Natural killer cell (primary cell): ENCODE measurements at regions not wholly inside any gene's neighbourhood (a gene's known extent, or its start where the extent isn't known, plus 50 kb on each side); places are given as distances from the start of the nearest gene placed in this dataset.

Experiments
- ATAC-seq, 3 donors: fragments of 150-1000 bp in 2 of 3; fragments of 200-7000 bp in 1 of 3; cut with Tn5 transposase; 1 replicate in 1 of 3; 2 replicates in 2 of 3; pipeline ENCODE4 v1.10.0; 2021; ENCODE audit warnings: mild to moderate bottlenecking in 2 of 3, moderate library complexity in 2 of 3
- DNase-seq, 2 donors: peaks; one replicate each; pipeline versions ENCODE4 v3.0.0 to v3.0.0-alpha.2; 2013 to 2021; ENCODE audit warnings: mixed read lengths in 1 of 2
- H3K27ac ChIP-seq: one replicate; pipeline ENCODE4 v1.5.1; 2013; ENCODE audit warnings: mild to moderate bottlenecking, low read length
- H3K27me3 ChIP-seq: one replicate; pipeline ENCODE4 v1.6.1; 2013; ENCODE audit warnings: low read length; ENCODE audit not compliant: control insufficient read depth, insufficient read depth
- H3K36me3 ChIP-seq: one replicate; pipeline ENCODE4 v1.6.1; 2013; ENCODE audit warnings: low read length; ENCODE audit not compliant: control insufficient read depth, insufficient read depth
- H3K4me1 ChIP-seq: one replicate; pipeline ENCODE4 v1.6.1; 2013; ENCODE audit warnings: low read length; ENCODE audit not compliant: control insufficient read depth, insufficient read depth
- H3K4me3 ChIP-seq: one replicate; pipeline ENCODE4 v1.5.1; 2013; ENCODE audit warnings: low read length
- H3K9me3 ChIP-seq: one replicate; pipeline ENCODE4 v1.6.1; 2013; ENCODE audit warnings: low read length; ENCODE audit not compliant: control insufficient read depth, insufficient read depth
- H3K27ac Mint-ChIP-seq, 2 donors: one replicate each; pipeline ENCODE4 v1.8.0; 2022; ENCODE audit warnings: mild to moderate bottlenecking in 2 of 2, mixed read lengths in 2 of 2, moderate library complexity in 1 of 2
- H3K27me3 Mint-ChIP-seq, 2 donors: one replicate each; pipeline ENCODE4 v1.8.0; 2022; ENCODE audit warnings: low read depth in 2 of 2, mixed read lengths in 2 of 2
- H3K36me3 Mint-ChIP-seq: one replicate; pipeline ENCODE4 v1.8.0; 2022; ENCODE audit warnings: mixed read lengths
- H3K4me1 Mint-ChIP-seq, 2 donors: one replicate each; pipeline ENCODE4 v1.8.0; 2022; ENCODE audit warnings: mixed read lengths in 2 of 2
- H3K4me3 Mint-ChIP-seq: one replicate; pipeline ENCODE4 v1.8.0; 2022; ENCODE audit warnings: mild to moderate bottlenecking, moderate library complexity, mixed read lengths
- H3K9me3 Mint-ChIP-seq, 2 donors: one replicate each; pipeline ENCODE4 v1.8.0; 2022; ENCODE audit warnings: mixed read lengths in 2 of 2
- CTCF ChIP-seq: fragments of 200-600 bp; IDR thresholded peaks from one replicate; pipeline ENCODE4 v1.8.0; 2022; ENCODE audit warnings: antibody characterized with exemption
- WGBS: methylation state at CpG from one replicate; pipeline ENCODE4 v1.1.7; 2013; ENCODE audit warnings: missing lambda C conversion rate; ENCODE audit not compliant: insufficient coverage; 5-methylcytosine and 5-hydroxymethylcytosine counted together
- intact Hi-C: fragments of 100-400 bp; cut with micrococcal nuclease; formaldehyde crosslinking; loops from one replicate; pipeline ENCODE4 v1.14.2; 2022

DNA sequence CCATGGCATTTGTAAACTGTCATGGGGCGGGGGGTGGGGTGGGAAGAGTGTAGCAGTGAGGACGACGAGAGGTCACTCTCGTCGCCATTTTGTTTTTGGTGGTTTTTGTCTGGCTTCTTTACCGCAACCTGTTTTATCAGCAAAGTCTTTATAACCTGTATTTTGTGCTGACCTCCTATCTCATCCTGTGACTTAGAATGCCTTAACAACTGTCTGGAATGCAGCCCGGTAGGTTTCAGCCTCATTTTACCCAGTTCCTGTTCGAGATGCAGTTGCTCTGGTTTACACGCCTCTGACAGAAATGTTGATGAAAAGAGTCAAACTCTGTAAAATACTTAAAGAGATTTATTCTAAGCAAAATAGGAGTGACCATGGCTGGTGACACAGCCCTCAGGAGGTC lies 852.0 kb downstream of the DACH1 start:
- no peak overlapping the region for H3K27ac Mint-ChIP-seq
- Histone ChIP-seq H3K4me3 (no peak overlapping the region), H3K9me3 (no peaks in the 10 kb centered on the region), H3K27me3 (no peaks in the 10 kb centered on the region), H3K27ac (no peak overlapping the region), H3K36me3 (no peaks in the 10 kb centered on the region), H3K4me1 (no peaks in the 10 kb centered on the region)
- H3K36me3 Mint-ChIP-seq, result no peaks in the 10 kb centered on the region
- TF ChIP-seq CTCF, result no peak
- 94% methylated on average over 9 of the region's 9 CpGs for WGBS
- no peaks in the 10 kb centered on the region for H3K4me1 Mint-ChIP-seq
- H3K9me3 Mint-ChIP-seq, result peaks cover 5 to 6% of the 10 kb centered on the region in 2 donors
- H3K4me3 Mint-ChIP-seq, result no peak overlapping the region
- H3K27me3 Mint-ChIP-seq, result no peaks in the 10 kb centered on the region
- no peak for DNase-seq
- no peak for ATAC-seq
- intact Hi-C loops, result no loop called here

GRCh38 chr13:71005919-71006318 lies 861.1 kb downstream of the DACH1 start:
- Mint-ChIP-seq H3K9me3 (peaks cover 2% of the 10 kb centered on the region in 2 donors), H3K27me3 (no peaks in the 10 kb centered on the region), H3K4me1 (no peaks in the 10 kb centered on the region), H3K36me3 (no peaks in the 10 kb centered on the region), H3K27ac (no peak overlapping the region), H3K4me3 (no peak overlapping the region)
- no peaks in the 10 kb centered on the region for H3K4me1 ChIP-seq
- no peaks in the 10 kb centered on the region for H3K9me3 ChIP-seq
- H3K27ac ChIP-seq, result no peak overlapping the region
- intact Hi-C loops, result no loop called here
- H3K4me3 ChIP-seq, result no peak overlapping the region
- DNase-seq (no peak), ATAC-seq (no peak)
- TF ChIP-seq CTCF, result no peak
- H3K27me3 ChIP-seq, result no peaks in the 10 kb centered on the region
- H3K36me3 ChIP-seq, result no peaks in the 10 kb centered on the region

- intact Hi-C loops, result no loop called here
- H3K9me3 ChIP-seq, result no peaks in the 10 kb centered on the region
- TF ChIP-seq CTCF, result no peak
- Mint-ChIP-seq H3K4me1 (no peaks in the 10 kb centered on the region), H3K27me3 (no peaks in the 10 kb centered on the region), H3K36me3 (no peaks in the 10 kb centered on the region), H3K9me3 (peaks cover 10 to 15% of the 10 kb centered on the region in 2 donors), H3K4me3 (no peak overlapping the region), H3K27ac (no peak overlapping the region)
- ATAC-seq (no peak), DNase-seq (no peak)
- no peak overlapping the region for H3K27ac ChIP-seq
- H3K27me3 ChIP-seq, result no peaks in the 10 kb centered on the region
- H3K36me3 ChIP-seq, result no peaks in the 10 kb centered on the region
- H3K4me3 ChIP-seq, result no peak overlapping the region
- 83% methylated on average over 1 of the region's 1 CpG for WGBS
- H3K4me1 ChIP-seq, result no peaks in the 10 kb centered on the region
Measured at GRCh38 chr13:70995338-70995737, 871.7 kb downstream of the DACH1 start.

GRCh38 chr13:70994191-70994590 lies 872.8 kb downstream of the DACH1 start:
- ATAC-seq, result no peak
- no peaks in the 10 kb centered on the region for H3K4me1 Mint-ChIP-seq

More at GRCh38 chr13:70994191-70994590, 872.8 kb downstream of the DACH1 start:
- WGBS, result no CpG with 5 or more reads among the region's 1 CpG
- no peak for DNase-seq
- H3K36me3 ChIP-seq, result no peaks in the 10 kb centered on the region
- H3K4me1 ChIP-seq, result no peaks in the 10 kb centered on the region
- no peaks in the 10 kb centered on the region for H3K36me3 Mint-ChIP-seq
- H3K27me3 Mint-ChIP-seq, result no peaks in the 10 kb centered on the region
- no peak overlapping the region for H3K27ac Mint-ChIP-seq
- no peaks in the 10 kb centered on the region for H3K9me3 ChIP-seq
- no peak overlapping the region for H3K4me3 ChIP-seq
- H3K27ac ChIP-seq, result no peak overlapping the region
- H3K9me3 Mint-ChIP-seq, result peaks cover 9 to 16% of the 10 kb centered on the region in 2 donors
- no peak overlapping the region for H3K4me3 Mint-ChIP-seq
- intact Hi-C loops, result no loop called here
- no peak for TF ChIP-seq CTCF
- H3K27me3 ChIP-seq, result no peaks in the 10 kb centered on the region
